Neural cell (in vitro differentiated cells): ENCODE measurements at regions not wholly inside any gene's neighbourhood (a gene's known extent, or its start where the extent isn't known, plus 50 kb on each side); places are given as distances from the start of the nearest gene placed in this dataset.

ENCODE experiments used
- H2AFZ ChIP-seq: fragments of 200-600, 300-800 bp; sonication (generic), shearing (Covaris generic); 2 replicates; pipeline ENCODE4 v1.6.0; 2014; ENCODE audit warnings: low read depth, mild to moderate bottlenecking, antibody characterized with exemption, low read length, moderate library complexity
- H3F3A ChIP-seq: fragments of 200-600 bp; shearing (Covaris generic); 2 replicates; pipeline ENCODE4 v1.6.1; 2016; ENCODE audit warnings: mild to moderate bottlenecking, moderate library complexity, mixed read lengths, antibody characterized with exemption, low read length; ENCODE audit not compliant: insufficient read depth, poor library complexity, severe bottlenecking
- H3K27ac ChIP-seq: fragments of 200-600, 300-800 bp; sonication (generic), shearing (Covaris generic); 2 replicates; pipeline ENCODE4 v1.5.1; 2014; ENCODE audit warnings: mild to moderate bottlenecking, low read length, moderate library complexity
- H3K27me3 ChIP-seq: fragments of 300-800, 200-600 bp; sonication (generic), shearing (Covaris generic); 2 replicates; pipeline ENCODE4 v1.6.0; 2014; ENCODE audit warnings: mild to moderate bottlenecking, low read depth, low read length, moderate library complexity; ENCODE audit not compliant: insufficient read depth
- H3K36me3 ChIP-seq: fragments of 300-800, 200-600 bp; sonication (generic), shearing (Covaris generic); 2 replicates; pipeline ENCODE4 v1.5.1; 2014; ENCODE audit warnings: mild to moderate bottlenecking, antibody characterized with exemption, low read length, moderate library complexity; ENCODE audit not compliant: insufficient read depth
- H3K4me2 ChIP-seq: fragments of 300-800, 200-600 bp; sonication (generic), shearing (Covaris generic); 2 replicates; pipeline ENCODE4 v1.6.0; 2014; ENCODE audit warnings: mild to moderate bottlenecking, low read length
- H3K4me3 ChIP-seq: fragments of 300-800, 200-600 bp; sonication (generic), shearing (Covaris generic); 2 replicates; pipeline ENCODE4 v1.5.1; 2014; ENCODE audit warnings: mild to moderate bottlenecking, low read length, moderate library complexity
- H3K79me2 ChIP-seq: fragments of 200-600 bp; shearing (Covaris generic); replicated peaks from 2 replicates; pipeline ENCODE4 v1.6.0; 2014; ENCODE audit warnings: mild to moderate bottlenecking, low read length, moderate library complexity; ENCODE audit not compliant: insufficient read depth
- H3K9ac ChIP-seq: fragments of 300-800, 200-600 bp; sonication (generic), shearing (Covaris generic); 2 replicates; pipeline ENCODE4 v1.6.1; 2016; ENCODE audit warnings: mild to moderate bottlenecking, low read length, mixed read lengths
- H3K9me2 ChIP-seq: fragments of 200-600 bp; shearing (Covaris generic); 2 replicates; pipeline ENCODE4 v1.6.1; 2016; ENCODE audit warnings: mild to moderate bottlenecking, low read length, mixed read lengths; ENCODE audit not compliant: insufficient read depth
- H3K9me3 ChIP-seq: fragments of 200-600, 300-800 bp; sonication (generic), shearing (Covaris generic); 2 replicates; pipeline ENCODE4 v1.6.1; 2016; ENCODE audit warnings: mild to moderate bottlenecking, mixed run types, low read length, moderate library complexity, mixed read lengths
- H4K20me1 ChIP-seq: fragments of 200-600 bp; shearing (Covaris generic); 2 replicates; pipeline ENCODE4 v1.6.1; 2016; ENCODE audit warnings: mild to moderate bottlenecking, mixed run types; ENCODE audit not compliant: insufficient read depth
- EP300 ChIP-seq: fragments of 450-650 bp; conservative IDR thresholded peaks from 2 replicates; pipeline ENCODE4 v1.6.1; 2014; ENCODE audit warnings: antibody characterized with exemption, mild to moderate bottlenecking, moderate library complexity; ENCODE audit not compliant: poor library complexity, severe bottlenecking
- EZH2 ChIP-seq: fragments of 200-600, 300-800 bp; shearing (Covaris generic), sonication (generic); IDR thresholded peaks from 2 replicates; pipeline ENCODE4 v1.6.1; 2014; ENCODE audit warnings: antibody characterized with exemption, low read length, borderline replicate concordance, mild to moderate bottlenecking; ENCODE audit not compliant: insufficient read depth, poor library complexity, severe bottlenecking
- MXI1 ChIP-seq: fragments of 450-650 bp; conservative IDR thresholded peaks from 2 replicates; pipeline ENCODE4 v1.6.1; 2014; ENCODE audit warnings: antibody characterized with exemption, mild to moderate bottlenecking; ENCODE audit not compliant: poor library complexity, severe bottlenecking
- POLR2AphosphoS5 ChIP-seq: IDR thresholded peaks from 2 replicates; pipeline ENCODE4 v1.6.1; 2012
- RAD21 ChIP-seq: fragments of 450-650 bp; conservative IDR thresholded peaks from 2 replicates; pipeline ENCODE4 v1.6.1; 2014; ENCODE audit warnings: antibody characterized with exemption, mild to moderate bottlenecking, moderate library complexity
- SMC3 ChIP-seq: fragments of 450-650 bp; conservative IDR thresholded peaks from 2 replicates; pipeline ENCODE4 v1.6.1; 2014; ENCODE audit warnings: antibody characterized with exemption, mild to moderate bottlenecking, moderate library complexity; ENCODE audit not compliant: poor library complexity
- TAF1 ChIP-seq: IDR thresholded peaks from 2 replicates; pipeline ENCODE4 v1.6.1; 2012; ENCODE audit warnings: low read depth
- TF ChIP-seq, protein P1 (sequence below): IDR thresholded peaks from 2 replicates; pipeline ENCODE4 v1.6.1; 2012; ENCODE audit warnings: borderline replicate concordance
- TF ChIP-seq, protein P2 (sequence below): fragments of 450-650 bp; IDR thresholded peaks from 2 replicates; pipeline ENCODE4 v1.5.1; 2014; ENCODE audit warnings: antibody characterized with exemption, mild to moderate bottlenecking, moderate library complexity; ENCODE audit not compliant: poor library complexity, severe bottlenecking

DNA sequence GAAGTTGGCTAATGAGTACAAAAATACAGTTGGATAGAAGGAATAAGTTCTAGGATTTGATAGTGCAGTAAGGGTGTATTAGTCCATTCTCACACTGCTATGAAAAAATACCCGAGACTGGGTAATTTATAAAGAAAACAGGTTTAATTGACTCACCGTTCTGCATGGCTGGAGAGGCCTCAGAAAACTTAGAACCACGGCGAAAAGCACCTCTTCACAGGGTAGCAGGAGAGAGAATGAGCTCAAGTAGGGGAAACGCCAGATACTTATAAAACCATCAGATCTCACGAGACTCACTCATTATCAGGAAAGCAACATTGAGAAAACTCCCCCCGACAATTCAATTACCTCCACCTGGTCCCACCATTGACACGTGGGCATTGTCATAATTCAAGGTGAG, 483.3 kb downstream of the TUSC7 start:
- Histone ChIP-seq H3K9me3 (no peaks in the 10 kb centered on the region), H3K27me3 (no peaks in the 10 kb centered on the region), H3K79me2 (no peaks in the 10 kb centered on the region), H2AFZ (no peak overlapping the region), H3K9me2 (no peaks in the 10 kb centered on the region), H3F3A (no peaks in the 10 kb centered on the region), H3K4me3 (no peak overlapping the region), H3K27ac (no peak overlapping the region), H3K4me2 (no peak overlapping the region), H3K36me3 (no peaks in the 10 kb centered on the region), H4K20me1 (no peaks in the 10 kb centered on the region), H3K9ac (no peak overlapping the region)
- TF ChIP-seq, protein P1, sequence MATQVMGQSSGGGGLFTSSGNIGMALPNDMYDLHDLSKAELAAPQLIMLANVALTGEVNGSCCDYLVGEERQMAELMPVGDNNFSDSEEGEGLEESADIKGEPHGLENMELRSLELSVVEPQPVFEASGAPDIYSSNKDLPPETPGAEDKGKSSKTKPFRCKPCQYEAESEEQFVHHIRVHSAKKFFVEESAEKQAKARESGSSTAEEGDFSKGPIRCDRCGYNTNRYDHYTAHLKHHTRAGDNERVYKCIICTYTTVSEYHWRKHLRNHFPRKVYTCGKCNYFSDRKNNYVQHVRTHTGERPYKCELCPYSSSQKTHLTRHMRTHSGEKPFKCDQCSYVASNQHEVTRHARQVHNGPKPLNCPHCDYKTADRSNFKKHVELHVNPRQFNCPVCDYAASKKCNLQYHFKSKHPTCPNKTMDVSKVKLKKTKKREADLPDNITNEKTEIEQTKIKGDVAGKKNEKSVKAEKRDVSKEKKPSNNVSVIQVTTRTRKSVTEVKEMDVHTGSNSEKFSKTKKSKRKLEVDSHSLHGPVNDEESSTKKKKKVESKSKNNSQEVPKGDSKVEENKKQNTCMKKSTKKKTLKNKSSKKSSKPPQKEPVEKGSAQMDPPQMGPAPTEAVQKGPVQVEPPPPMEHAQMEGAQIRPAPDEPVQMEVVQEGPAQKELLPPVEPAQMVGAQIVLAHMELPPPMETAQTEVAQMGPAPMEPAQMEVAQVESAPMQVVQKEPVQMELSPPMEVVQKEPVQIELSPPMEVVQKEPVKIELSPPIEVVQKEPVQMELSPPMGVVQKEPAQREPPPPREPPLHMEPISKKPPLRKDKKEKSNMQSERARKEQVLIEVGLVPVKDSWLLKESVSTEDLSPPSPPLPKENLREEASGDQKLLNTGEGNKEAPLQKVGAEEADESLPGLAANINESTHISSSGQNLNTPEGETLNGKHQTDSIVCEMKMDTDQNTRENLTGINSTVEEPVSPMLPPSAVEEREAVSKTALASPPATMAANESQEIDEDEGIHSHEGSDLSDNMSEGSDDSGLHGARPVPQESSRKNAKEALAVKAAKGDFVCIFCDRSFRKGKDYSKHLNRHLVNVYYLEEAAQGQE: no peak
- no peak for TF ChIP-seq EZH2
- TF ChIP-seq EP300: no peak
- TF ChIP-seq RAD21: no peak
- TF ChIP-seq, protein P2, sequence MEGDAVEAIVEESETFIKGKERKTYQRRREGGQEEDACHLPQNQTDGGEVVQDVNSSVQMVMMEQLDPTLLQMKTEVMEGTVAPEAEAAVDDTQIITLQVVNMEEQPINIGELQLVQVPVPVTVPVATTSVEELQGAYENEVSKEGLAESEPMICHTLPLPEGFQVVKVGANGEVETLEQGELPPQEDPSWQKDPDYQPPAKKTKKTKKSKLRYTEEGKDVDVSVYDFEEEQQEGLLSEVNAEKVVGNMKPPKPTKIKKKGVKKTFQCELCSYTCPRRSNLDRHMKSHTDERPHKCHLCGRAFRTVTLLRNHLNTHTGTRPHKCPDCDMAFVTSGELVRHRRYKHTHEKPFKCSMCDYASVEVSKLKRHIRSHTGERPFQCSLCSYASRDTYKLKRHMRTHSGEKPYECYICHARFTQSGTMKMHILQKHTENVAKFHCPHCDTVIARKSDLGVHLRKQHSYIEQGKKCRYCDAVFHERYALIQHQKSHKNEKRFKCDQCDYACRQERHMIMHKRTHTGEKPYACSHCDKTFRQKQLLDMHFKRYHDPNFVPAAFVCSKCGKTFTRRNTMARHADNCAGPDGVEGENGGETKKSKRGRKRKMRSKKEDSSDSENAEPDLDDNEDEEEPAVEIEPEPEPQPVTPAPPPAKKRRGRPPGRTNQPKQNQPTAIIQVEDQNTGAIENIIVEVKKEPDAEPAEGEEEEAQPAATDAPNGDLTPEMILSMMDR: no peak
- no peak for TF ChIP-seq SMC3
- TF ChIP-seq MXI1: no peak
- TF ChIP-seq POLR2AphosphoS5: no peak
- TF ChIP-seq TAF1: no peak

DNA sequence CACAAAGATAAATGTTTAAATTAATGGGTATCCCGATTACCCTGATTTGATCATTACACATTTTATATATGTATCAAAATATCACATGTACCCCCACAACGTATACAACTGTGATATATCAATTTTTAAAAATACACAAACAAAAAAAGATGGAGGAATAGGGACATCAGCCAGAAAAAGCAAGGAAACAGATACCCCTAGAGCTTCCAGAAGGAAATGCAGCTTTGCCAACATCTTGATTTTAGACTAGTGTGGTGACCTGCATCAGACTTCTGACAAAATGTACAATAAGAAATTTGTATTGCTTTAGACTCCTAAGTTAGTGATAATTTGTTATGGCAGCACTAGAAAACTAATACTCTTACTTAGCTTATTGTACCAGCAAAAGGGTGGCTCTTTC, 483.8 kb downstream of the TUSC7 start:
- H3K4me2 ChIP-seq: no peak overlapping the region
- no peaks in the 10 kb centered on the region for H3K9me2 ChIP-seq
- no peaks in the 10 kb centered on the region for H3F3A ChIP-seq
- no peaks in the 10 kb centered on the region for H3K9me3 ChIP-seq
- H3K27me3 ChIP-seq: no peaks in the 10 kb centered on the region
- H2AFZ ChIP-seq: no peak overlapping the region
- no peak overlapping the region for H3K27ac ChIP-seq
- no peaks in the 10 kb centered on the region for H3K36me3 ChIP-seq
- TF ChIP-seq RAD21 (no peak), EZH2 (no peak), SMC3 (no peak), POLR2AphosphoS5 (no peak), MXI1 (no peak), EP300 (no peak), TAF1 (no peak)
- TF ChIP-seq, protein P1: no peak
- TF ChIP-seq, protein P2: no peak
- H4K20me1 ChIP-seq: no peaks in the 10 kb centered on the region
- no peaks in the 10 kb centered on the region for H3K79me2 ChIP-seq
- no peak overlapping the region for H3K4me3 ChIP-seq
- H3K9ac ChIP-seq: no peak overlapping the region
